Bronchial epithelial cell (primary cell): ENCODE measurements at regions not wholly inside any gene's neighbourhood (a gene's known extent, or its start where the extent isn't known, plus 50 kb on each side); places are given as distances from the start of the nearest gene placed in this dataset.

Source experiments
- DNase-seq: peaks from one replicate; pipeline ENCODE4 v3.0.0-alpha.2; 2010; ENCODE audit warnings: low read depth
- FAIRE-seq: peaks from 2 replicates; lab custom pipeline; 2011; peaks lifted over from hg19 to GRCh38; lab: Jason Lieb, UNC
- H3K27me3 ChIP-seq: 2 replicates; pipeline ENCODE4 v1.5.1; 2011; ENCODE audit warnings: low read length; ENCODE audit not compliant: control insufficient read depth, insufficient read depth
- H3K36me3 ChIP-seq: 2 replicates; pipeline ENCODE4 v1.5.1; 2011; ENCODE audit warnings: low read length; ENCODE audit not compliant: control insufficient read depth, insufficient read depth
- H3K4me3 ChIP-seq: 2 replicates; pipeline ENCODE4 v1.5.1; 2011; ENCODE audit warnings: mild to moderate bottlenecking, low read depth, low read length, control low read depth
- TF ChIP-seq, protein P1 (sequence below): IDR thresholded peaks from 2 replicates; pipeline ENCODE4 v1.5.1; 2011; ENCODE audit warnings: mild to moderate bottlenecking, moderate library complexity, low read length, control low read depth, inconsistent platforms; ENCODE audit not compliant: insufficient read depth, severe bottlenecking

GRCh38 chr2:83786140-83786539 is 672.9 kb downstream of the SUCLG1 start:
- TF ChIP-seq, protein P1, sequence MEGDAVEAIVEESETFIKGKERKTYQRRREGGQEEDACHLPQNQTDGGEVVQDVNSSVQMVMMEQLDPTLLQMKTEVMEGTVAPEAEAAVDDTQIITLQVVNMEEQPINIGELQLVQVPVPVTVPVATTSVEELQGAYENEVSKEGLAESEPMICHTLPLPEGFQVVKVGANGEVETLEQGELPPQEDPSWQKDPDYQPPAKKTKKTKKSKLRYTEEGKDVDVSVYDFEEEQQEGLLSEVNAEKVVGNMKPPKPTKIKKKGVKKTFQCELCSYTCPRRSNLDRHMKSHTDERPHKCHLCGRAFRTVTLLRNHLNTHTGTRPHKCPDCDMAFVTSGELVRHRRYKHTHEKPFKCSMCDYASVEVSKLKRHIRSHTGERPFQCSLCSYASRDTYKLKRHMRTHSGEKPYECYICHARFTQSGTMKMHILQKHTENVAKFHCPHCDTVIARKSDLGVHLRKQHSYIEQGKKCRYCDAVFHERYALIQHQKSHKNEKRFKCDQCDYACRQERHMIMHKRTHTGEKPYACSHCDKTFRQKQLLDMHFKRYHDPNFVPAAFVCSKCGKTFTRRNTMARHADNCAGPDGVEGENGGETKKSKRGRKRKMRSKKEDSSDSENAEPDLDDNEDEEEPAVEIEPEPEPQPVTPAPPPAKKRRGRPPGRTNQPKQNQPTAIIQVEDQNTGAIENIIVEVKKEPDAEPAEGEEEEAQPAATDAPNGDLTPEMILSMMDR, result no peak
- H3K4me3 ChIP-seq, result no peak overlapping the region
- no peaks in the 10 kb centered on the region for H3K27me3 ChIP-seq
- no peaks in the 10 kb centered on the region for H3K36me3 ChIP-seq
- FAIRE-seq (no peak), DNase-seq (no peak)

DNA sequence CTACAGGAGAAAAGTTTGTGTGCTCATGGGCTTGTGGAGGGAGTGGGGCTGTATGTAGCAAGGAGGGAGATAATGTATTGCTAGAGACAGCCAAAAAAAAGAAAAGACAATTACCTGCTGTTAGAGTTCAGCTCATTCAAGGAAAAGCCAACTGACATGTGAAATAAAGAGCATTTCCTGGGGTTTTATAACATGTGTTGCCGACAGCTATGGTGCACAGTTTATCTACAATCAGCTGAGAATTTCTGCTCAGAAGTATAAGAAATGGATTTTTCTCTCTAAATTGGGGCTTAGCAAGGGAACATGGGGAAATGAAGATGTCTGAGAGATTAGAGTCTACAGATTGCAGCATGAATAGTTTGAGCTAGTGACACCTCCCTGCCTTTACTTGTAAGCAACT is 674.1 kb downstream of the SUCLG1 start:
- TF ChIP-seq, protein P1, result no peak

DNA sequence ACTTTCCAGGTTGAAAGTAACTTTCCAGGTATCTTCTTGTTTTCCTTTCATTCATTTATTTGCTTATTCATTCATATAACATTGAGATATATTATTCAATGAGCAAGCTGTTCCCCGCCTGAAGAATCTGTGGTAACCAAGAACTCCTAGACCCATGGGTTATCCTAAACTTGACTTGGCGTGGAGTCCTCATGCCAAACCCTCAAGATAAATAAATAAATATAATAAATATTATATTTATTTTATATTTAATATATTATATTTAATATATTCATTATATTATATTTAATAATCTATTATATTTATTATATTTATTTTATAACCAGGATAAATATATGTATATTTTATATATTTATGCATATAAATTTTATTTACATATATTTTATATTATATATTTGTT is 674.8 kb downstream of the SUCLG1 start:
- TF ChIP-seq, protein P1, result no peak
- FAIRE-seq, result no peak
- Histone ChIP-seq H3K27me3 (no peaks in the 10 kb centered on the region), H3K36me3 (no peaks in the 10 kb centered on the region), H3K4me3 (no peak overlapping the region)
- no peak for DNase-seq

More for the DNA sequence above, 674.1 kb downstream of the SUCLG1 start:
- Histone ChIP-seq H3K27me3 (no peaks in the 10 kb centered on the region), H3K36me3 (no peaks in the 10 kb centered on the region), H3K4me3 (no peak overlapping the region)
- DNase-seq, result no peak
- no peak for FAIRE-seq

DNA sequence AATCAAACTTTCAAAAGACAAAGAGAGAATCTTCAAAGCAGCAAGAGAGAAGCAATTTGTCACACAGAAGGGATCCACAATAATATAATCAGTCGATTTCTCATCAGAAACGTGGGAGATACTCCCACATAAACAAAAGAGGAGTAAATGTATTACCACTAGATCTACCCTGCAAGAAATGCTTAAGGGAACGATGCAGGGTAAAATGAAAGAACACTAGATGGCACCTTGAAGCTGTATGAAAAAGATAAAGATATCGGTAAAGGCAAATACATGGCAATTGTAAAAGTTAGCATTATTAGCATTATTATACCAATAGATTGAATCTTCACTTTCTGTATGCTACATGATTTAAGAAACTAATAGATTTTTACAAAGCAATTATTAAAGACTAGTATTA is 677.0 kb downstream of the SUCLG1 start:
- TF ChIP-seq, protein P1, result no peak
- Histone ChIP-seq H3K36me3 (no peaks in the 10 kb centered on the region), H3K27me3 (no peaks in the 10 kb centered on the region), H3K4me3 (no peak overlapping the region)
- no peak for DNase-seq
- no peak for FAIRE-seq

GRCh38 chr2:83764447-83765005 is 694.6 kb downstream of the SUCLG1 start:
- H3K27me3 ChIP-seq, result no peaks in the 10 kb centered on the region
- FAIRE-seq (no peak), DNase-seq (no peak)
- no peaks in the 10 kb centered on the region for H3K36me3 ChIP-seq
- TF ChIP-seq, protein P1, result no peak
- H3K4me3 ChIP-seq, result no peak overlapping the region

GRCh38 chr2:83757329-83757728 is 701.8 kb downstream of the SUCLG1 start:
- DNase-seq (peak; percentile 44), FAIRE-seq (no peak)
- Histone ChIP-seq H3K36me3 (no peaks in the 10 kb centered on the region), H3K27me3 (no peaks in the 10 kb centered on the region), H3K4me3 (no peak overlapping the region)
- TF ChIP-seq, protein P1, result no peak
